Suprapubic skin (tissue), 4 donors: ENCODE measurements at regions not wholly inside any gene's neighbourhood (a gene's known extent, or its start where the extent isn't known, plus 50 kb on each side); places are given as distances from the start of the nearest gene placed in this dataset.

Experiments used
- CTCF ChIP-seq, 2 donors: fragments of 200-600 bp in 1 of 2; fragments of 450-650 bp in 1 of 2; sonication (generic) in 1 of 2; IDR thresholded peaks; one replicate each; pipeline ENCODE4 v1.5.1; 2016 to 2019; ENCODE audit warnings: antibody characterized with exemption in 2 of 2, mild to moderate bottlenecking in 1 of 2, moderate library complexity in 1 of 2
- POLR2A ChIP-seq, 2 donors: fragments of 450-650 bp; IDR thresholded peaks; one replicate each; pipeline ENCODE4 v1.6.1; 2017; ENCODE audit warnings: antibody characterized with exemption in 2 of 2, mild to moderate bottlenecking in 2 of 2, moderate library complexity in 2 of 2
- POLR2AphosphoS5 ChIP-seq, 3 donors: sonication (generic); formaldehyde crosslinking; IDR thresholded peaks; one replicate each; pipeline ENCODE4 v1.6.1; 2017; ENCODE audit warnings: antibody characterized with exemption in 3 of 3

- no peak for TF ChIP-seq CTCF (IDR thresholded peaks at IDR 0.05)
- TF ChIP-seq POLR2A (IDR thresholded peaks at IDR 0.05), result no peak
- no peak for TF ChIP-seq POLR2AphosphoS5 (IDR thresholded peaks at IDR 0.05)
Observed at GRCh38 chr5:68725905-68726683, 367.7 kb upstream of the SLC30A5 start.
